Ramos (cell line): ENCODE measurements at regions not wholly inside any gene's neighbourhood (a gene's known extent, or its start where the extent isn't known, plus 50 kb on each side); places are given as distances from the start of the nearest gene placed in this dataset.
"Not testable (repeated sequence)": the region's sequence is repeated elsewhere in the genome, so short reads cannot be mapped to it uniquely, and the experiment has no call there.

Experiments
- in situ Hi-C: fragments of 300-500 bp; cut with MboI; formaldehyde crosslinking; loops from one replicate; pipeline ENCODE4 v1.14.3; 2022; ENCODE audit warnings: low sequenced_read_pairs; ENCODE audit not compliant: unreplicated experiment

- in situ Hi-C loops, result no loop called here
Observed at GRCh38 chr4:127469959-127470809, 162.6 kb upstream of the INTU start.

- in situ Hi-C loops, result not testable (repeated sequence)
Observed at GRCh38 chr4:127478271-127478670, 154.5 kb upstream of the INTU start.

- in situ Hi-C loops, result no loop called here
Observed at GRCh38 chr4:127479031-127479622, 153.6 kb upstream of the INTU start.

GRCh38 chr4:127482049-127482448, 150.7 kb upstream of the INTU start:
- in situ Hi-C loops, result no loop called here

GRCh38 chr4:127484117-127484516, 148.6 kb upstream of the INTU start:
- in situ Hi-C loops, result no loop called here

GRCh38 chr4:127486248-127486647, 146.5 kb upstream of the INTU start:
- in situ Hi-C loops, result no loop called here

- in situ Hi-C loops, result no loop called here
Observed at GRCh38 chr4:127491571-127491970, 141.2 kb upstream of the INTU start.

GRCh38 chr4:127496875-127497274, 135.9 kb upstream of the INTU start:
- in situ Hi-C loops, result not testable (repeated sequence)

GRCh38 chr4:127498366-127498765, 134.4 kb upstream of the INTU start:
- in situ Hi-C loops, result no loop called here

GRCh38 chr4:127500242-127500641, 132.5 kb upstream of the INTU start:
- in situ Hi-C loops, result no loop called here

- in situ Hi-C loops, result no loop called here
Observed at GRCh38 chr4:127501103-127501502, 131.7 kb upstream of the INTU start.

- in situ Hi-C loops, result no loop called here
Observed at GRCh38 chr4:127503111-127503510, 129.6 kb upstream of the INTU start.

- in situ Hi-C loops, result no loop called here
Observed at GRCh38 chr4:127505203-127505602, 127.6 kb upstream of the INTU start.

GRCh38 chr4:127506283-127506682, 126.5 kb upstream of the INTU start:
- in situ Hi-C loops, result no loop called here

GRCh38 chr4:127509155-127509554, 123.6 kb upstream of the INTU start:
- in situ Hi-C loops, result no loop called here

- in situ Hi-C loops, result not testable (repeated sequence)
Observed at GRCh38 chr4:127512672-127513071, 120.1 kb upstream of the INTU start.

- in situ Hi-C loops, result not testable (repeated sequence)
Observed at GRCh38 chr4:127515259-127515658, 117.5 kb upstream of the INTU start.

- in situ Hi-C loops, result no loop called here
Observed at GRCh38 chr4:127518046-127518445, 114.7 kb upstream of the INTU start.

GRCh38 chr4:127521463-127521862, 111.3 kb upstream of the INTU start:
- in situ Hi-C loops, result no loop called here

GRCh38 chr4:127523369-127523768, 109.4 kb upstream of the INTU start:
- in situ Hi-C loops, result no loop called here

GRCh38 chr4:127525608-127526007, 107.1 kb upstream of the INTU start:
- in situ Hi-C loops, result no loop called here

- in situ Hi-C loops, result no loop called here
Observed at GRCh38 chr4:127528302-127528701, 104.5 kb upstream of the INTU start.
